IMR-90 (cell line): ENCODE measurements at regions not wholly inside any gene's neighbourhood (a gene's known extent, or its start where the extent isn't known, plus 50 kb on each side); places are given as distances from the start of the nearest gene placed in this dataset.

Experiments used
- ATAC-seq: fragments of 200-7000 bp; cut with Tn5 transposase; 2 replicates; pipeline ENCODE4 v1.9.1; 2020; ENCODE audit warnings: low read depth, mild to moderate bottlenecking, moderate library complexity
- BruUV-seq: library from RNA; stranded (reverse); fragments of 400-500 nt; replicated peaks from 2 replicates; lab custom pipeline; 2021; lab: Mats Ljungman, UMichigan
- CTCF ChIA-PET: fragments of 300-600 bp; formaldehyde crosslinking; extraction: SDS; loops from one replicate; lab custom pipeline; 2021; ENCODE audit warnings: antibody characterized with exemption; lab: Yijun Ruan, JAX
- POLR2A ChIA-PET: fragments of 300-600 bp; sonication (Branson Sonifier 250); formaldehyde crosslinking; loops from one replicate; lab custom pipeline; 2022; ENCODE audit warnings: antibody characterized with exemption; ENCODE audit not compliant: unreplicated experiment; lab: Charles Lee
- DNase-seq: peaks from one replicate; pipeline ENCODE4 v3.0.0; 2013
- H2AFZ ChIP-seq: replicated peaks from 2 replicates; pipeline ENCODE3; 2013; ENCODE audit warnings: low read length, mild to moderate bottlenecking; ENCODE audit not compliant: poor library complexity
- H2AK5ac ChIP-seq: 2 replicates; pipeline ENCODE4 v1.6.1; 2013; ENCODE audit warnings: low read depth, low read length, inconsistent platforms
- H2AK9ac ChIP-seq: replicated peaks from 2 replicates; pipeline ENCODE3; 2013; ENCODE audit warnings: mild to moderate bottlenecking, low read depth, low read length, moderate library complexity; ENCODE audit not compliant: poor library complexity
- H2BK120ac ChIP-seq: 2 replicates; pipeline ENCODE4 v1.6.1; 2013; ENCODE audit warnings: low read depth, low read length, inconsistent platforms
- H2BK15ac ChIP-seq: 3 replicates; pipeline ENCODE4 v1.6.1; 2013; ENCODE audit warnings: low read depth, low read length, inconsistent platforms
- H2BK20ac ChIP-seq: 2 replicates; pipeline ENCODE4 v1.6.1; 2013; ENCODE audit warnings: low read depth, mild to moderate bottlenecking, inconsistent platforms, low read length, moderate library complexity
- H2BK5ac ChIP-seq: 2 replicates; pipeline ENCODE4 v1.6.1; 2013; ENCODE audit warnings: mild to moderate bottlenecking, low read depth, low read length, inconsistent platforms; ENCODE audit not compliant: poor library complexity, severe bottlenecking
- H3K14ac ChIP-seq: replicated peaks from 2 replicates; pipeline ENCODE4 v1.6.1; 2013; ENCODE audit warnings: low read depth, low read length, inconsistent platforms
- H3K18ac ChIP-seq: 2 replicates; pipeline ENCODE4 v1.6.1; 2013; ENCODE audit warnings: low read depth, low read length, control low read depth
- H3K23ac ChIP-seq: 2 replicates; pipeline ENCODE4 v1.6.1; 2013; ENCODE audit warnings: low read depth, low read length, inconsistent platforms
- H3K27ac ChIP-seq: 2 replicates; pipeline ENCODE4 v1.5.1; 2013; ENCODE audit warnings: mild to moderate bottlenecking, control low read depth, low read length; ENCODE audit not compliant: insufficient read depth
- H3K27me3 ChIP-seq: 2 replicates; pipeline ENCODE4 v1.6.1; 2013; ENCODE audit warnings: low read length; ENCODE audit not compliant: control insufficient read depth, insufficient read depth
- H3K36me3 ChIP-seq: 2 replicates; pipeline ENCODE4 v1.6.1; 2013; ENCODE audit warnings: low read length, mixed read lengths; ENCODE audit not compliant: control insufficient read depth, insufficient read depth
- H3K4ac ChIP-seq: 2 replicates; pipeline ENCODE4 v1.6.1; 2013; ENCODE audit warnings: low read depth, low read length, inconsistent platforms
- H3K4me1 ChIP-seq: 2 replicates; pipeline ENCODE4 v1.6.1; 2013; ENCODE audit warnings: low read length, mixed read lengths; ENCODE audit not compliant: control insufficient read depth, insufficient read depth
- H3K4me2 ChIP-seq: 2 replicates; pipeline ENCODE4 v1.6.1; 2013; ENCODE audit warnings: low read depth, mild to moderate bottlenecking, control low read depth, low read length, moderate library complexity
- H3K4me3 ChIP-seq: 2 replicates; pipeline ENCODE4 v1.5.1; 2013; ENCODE audit warnings: low read depth, mild to moderate bottlenecking, control low read depth, low read length, moderate library complexity; ENCODE audit not compliant: insufficient read depth
- H3K56ac ChIP-seq: 2 replicates; pipeline ENCODE4 v1.6.1; 2013; ENCODE audit warnings: low read length, inconsistent platforms; ENCODE audit not compliant: insufficient read depth; ENCODE audit errors: extremely low read depth
- H3K79me1 ChIP-seq, 2 experiments: 2 replicates each; pipeline ENCODE4 v1.6.1; 2013; ENCODE audit warnings: low read length in 2 of 2, inconsistent platforms in 1 of 2, low read depth in 1 of 2
- H3K9ac ChIP-seq: 2 replicates; pipeline ENCODE4 v1.6.1; 2013; ENCODE audit warnings: low read depth, low read length, control low read depth
- H3K9me1 ChIP-seq: 2 replicates; pipeline ENCODE4 v1.6.1; 2013; ENCODE audit warnings: low read length, inconsistent platforms; ENCODE audit not compliant: insufficient read depth
- H3K9me3 ChIP-seq: 2 replicates; pipeline ENCODE4 v1.6.1; 2013; ENCODE audit warnings: low read length; ENCODE audit not compliant: control insufficient read depth, insufficient read depth
- H4K20me1 ChIP-seq: 2 replicates; pipeline ENCODE4 v1.6.1; 2013; ENCODE audit warnings: low read length, inconsistent platforms; ENCODE audit not compliant: insufficient read depth
- H4K5ac ChIP-seq: 2 replicates; pipeline ENCODE4 v1.6.1; 2013; ENCODE audit warnings: mild to moderate bottlenecking, low read depth, low read length, control low read depth
- H4K8ac ChIP-seq, 2 experiments: 2 replicates each; pipeline ENCODE4 v1.6.1; 2013; ENCODE audit warnings: low read depth in 2 of 2, low read length in 2 of 2, control low read depth in 1 of 2, inconsistent platforms in 1 of 2
- H4K91ac ChIP-seq: 2 replicates; pipeline ENCODE4 v1.6.1; 2013; ENCODE audit warnings: low read depth, low read length, inconsistent platforms; ENCODE audit not compliant: insufficient read depth
- CEBPB ChIP-seq: IDR thresholded peaks from 2 replicates; pipeline ENCODE4 v1.6.1; 2012; ENCODE audit warnings: low read depth, low read length, improper control_type of control experiment
- MXI1 ChIP-seq: IDR thresholded peaks from 2 replicates; pipeline ENCODE4 v1.6.1; 2012; ENCODE audit warnings: low read depth, mild to moderate bottlenecking, low read length, moderate library complexity, borderline replicate concordance
- WGBS, 2 experiments: methylation state at CpG; one replicate each; pipeline versions ENCODE4 v1.1.5 to v1.1.7; 2013; ENCODE audit warnings: missing lambda C conversion rate in 2 of 2; ENCODE audit not compliant: insufficient read length in 1 of 2; ENCODE audit errors: extremely low coverage in 2 of 2; 5-methylcytosine and 5-hydroxymethylcytosine counted together
- dilution Hi-C: fragments of 300-500 bp; cut with HindIII; formaldehyde crosslinking; loops from one replicate; pipeline ENCODE4 v1.14.3; 2018; ENCODE audit warnings: low sequenced_read_pairs; ENCODE audit not compliant: unreplicated experiment
- in situ Hi-C: fragments of 300-500 bp; cut with MboI; formaldehyde crosslinking; loops from 3 replicates; pipeline ENCODE4 v1.14.3; 2019; ENCODE audit warnings: low sequenced_read_pairs, inconsistent platforms, mixed read lengths
- intact Hi-C: fragments of 100-400 bp; cut with micrococcal nuclease; formaldehyde crosslinking; loops from 2 replicates; pipeline ENCODE4 v1.10.0; 2022

DNA sequence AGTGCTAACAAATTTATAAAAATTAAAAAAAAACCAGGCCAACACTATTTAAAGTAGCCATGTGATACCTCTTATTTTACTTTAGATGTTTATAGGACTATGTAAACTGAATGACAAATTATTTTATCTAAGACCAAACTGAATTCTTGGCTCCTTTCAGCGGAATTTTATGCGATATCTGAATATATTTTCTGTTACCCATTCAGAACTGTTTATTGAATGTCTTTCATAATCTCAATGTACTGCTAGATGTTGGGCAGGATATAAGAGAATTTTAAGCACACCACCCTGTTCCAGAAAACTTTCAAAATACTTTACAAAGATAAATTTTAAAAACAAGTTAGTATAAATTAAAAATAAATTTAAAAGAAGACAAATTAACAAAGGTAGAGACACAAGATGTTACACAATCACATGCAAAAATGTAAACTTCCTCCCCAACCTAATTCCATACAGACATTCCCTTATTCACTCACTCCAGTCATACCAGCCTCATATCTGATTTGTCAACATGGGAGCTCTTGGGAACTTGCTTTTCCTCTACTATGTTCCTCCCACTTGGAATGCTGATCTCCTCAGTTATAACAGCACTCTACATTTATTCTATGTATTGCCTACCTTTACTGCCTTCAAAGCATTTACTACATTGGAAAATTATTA, 154.6 kb upstream of the MBNL1 start:
- Histone ChIP-seq H3K56ac (no peak overlapping the region), H2AK5ac (no peak overlapping the region), H2BK15ac (no peak overlapping the region), H3K4me1 (no peaks in the 10 kb centered on the region), H4K8ac (no peak overlapping the region), H3K9me3 (no peaks in the 10 kb centered on the region), H3K23ac (no peak overlapping the region), H3K79me1 (no peaks in the 10 kb centered on the region), H3K4me3 (no peak overlapping the region), H3K18ac (no peak overlapping the region), H2BK20ac (peak overlapping the region; percentile 0; the same call in 1 of the 2 replicates), H3K14ac (no peak overlapping the region), H2BK5ac (peak overlapping the region; percentile 66), H3K4ac (no peak overlapping the region), H3K36me3 (no peaks in the 10 kb centered on the region), H3K27ac (no peak overlapping the region), H2AFZ (no peak overlapping the region), H2BK120ac (no peak overlapping the region), H3K27me3 (no peaks in the 10 kb centered on the region), H4K20me1 (no peaks in the 10 kb centered on the region), H3K9ac (no peak overlapping the region), H4K5ac (no peak overlapping the region), H2AK9ac (no peak overlapping the region), H3K9me1 (no peaks in the 10 kb centered on the region), H4K91ac (no peak overlapping the region), H3K4me2 (no peak overlapping the region)
- DNase-seq (peak; percentile 28), ATAC-seq (peak; percentile 76)
- intact Hi-C loops = no loop called here
- ChIA-PET POLR2A (no interaction called here), CTCF (no interaction called here)
- dilution Hi-C loops = no loop called here
- in situ Hi-C loops = no loop called here
- WGBS, 2 experiments = no CpG with 5 or more reads among the region's 2 CpGs
- BruUV-seq = no TSS peak
- peak; percentile 82 for TF ChIP-seq CEBPB
- no peak for TF ChIP-seq MXI1
